WTC11 (cell line): ENCODE measurements at regions not wholly inside any gene's neighbourhood (a gene's known extent, or its start where the extent isn't known, plus 50 kb on each side); places are given as distances from the start of the nearest gene placed in this dataset.

ENCODE experiments used
- ATAC-seq: fragments of 200-7000 bp; cut with Tn5 transposase; 2 replicates; pipeline ENCODE4 v1.10.0; 2021; ENCODE audit warnings: mild to moderate bottlenecking, moderate library complexity
- CTCF ChIA-PET: fragments of 300-600 bp; sonication (Branson Sonifier 250); formaldehyde crosslinking; loops from one replicate; lab custom pipeline; 2021; ENCODE audit warnings: antibody characterized with exemption; lab: Charles Lee
- POLR2A ChIA-PET: fragments of 350-600 bp; sonication (Branson Sonifier 250); formaldehyde crosslinking; loops from one replicate; lab custom pipeline; 2021; ENCODE audit warnings: antibody characterized with exemption; lab: Charles Lee
- DNase-seq: peaks from one replicate; pipeline ENCODE4 v3.0.0; 2021; ENCODE audit warnings: low spot score
- H3K27ac Mint-ChIP-seq: 2 replicates; pipeline ENCODE4 v1.8.0; 2021; ENCODE audit warnings: mixed read lengths
- H3K27me3 Mint-ChIP-seq: 2 replicates; pipeline ENCODE4 v1.8.0; 2021; ENCODE audit warnings: low read depth, mild to moderate bottlenecking, moderate library complexity, mixed read lengths
- H3K36me3 Mint-ChIP-seq: 2 replicates; pipeline ENCODE4 v1.8.0; 2021; ENCODE audit warnings: mixed read lengths
- H3K4me1 Mint-ChIP-seq: 2 replicates; pipeline ENCODE4 v1.8.0; 2022; ENCODE audit warnings: mixed read lengths
- H3K4me3 Mint-ChIP-seq: 2 replicates; pipeline ENCODE4 v1.8.0; 2021; ENCODE audit warnings: mild to moderate bottlenecking, moderate library complexity, mixed read lengths
- H3K9me3 Mint-ChIP-seq: 2 replicates; pipeline ENCODE4 v1.8.0; 2021; ENCODE audit warnings: mixed read lengths
- ATF1 ChIP-seq: sonication (generic); formaldehyde crosslinking; IDR thresholded peaks from 2 replicates; pipeline ENCODE4 v1.8.1; 2023; ENCODE audit warnings: mild to moderate bottlenecking, moderate library complexity, missing genetic modification reagents
- ATF3 ChIP-seq: sonication (generic); formaldehyde crosslinking; conservative IDR thresholded peaks from 2 replicates; pipeline ENCODE4 v1.8.1; 2022; ENCODE audit warnings: mild to moderate bottlenecking, missing genetic modification reagents
- E2F4 ChIP-seq: sonication (generic); formaldehyde crosslinking; IDR thresholded peaks from 2 replicates; pipeline ENCODE4 v1.8.1; 2022; ENCODE audit warnings: low read depth, mild to moderate bottlenecking, moderate library complexity, missing genetic modification reagents, borderline replicate concordance
- FOXK1 ChIP-seq: sonication (generic); formaldehyde crosslinking; IDR thresholded peaks from 2 replicates; pipeline ENCODE4 v1.8.0; 2022; ENCODE audit warnings: mild to moderate bottlenecking, moderate library complexity, missing genetic modification reagents
- KAT7 ChIP-seq: sonication (generic); formaldehyde crosslinking; IDR thresholded peaks from 2 replicates; pipeline ENCODE4 v1.8.1; 2023; ENCODE audit warnings: missing genetic modification reagents, mild to moderate bottlenecking, borderline replicate concordance
- SMAD3 ChIP-seq: sonication (generic); formaldehyde crosslinking; IDR thresholded peaks from 2 replicates; pipeline ENCODE4 v1.8.0; 2022; ENCODE audit warnings: missing genetic modification reagents, mild to moderate bottlenecking, borderline replicate concordance
- TEAD4 ChIP-seq: sonication (generic); formaldehyde crosslinking; IDR thresholded peaks from 2 replicates; pipeline ENCODE4 v1.8.0; 2022; ENCODE audit warnings: mild to moderate bottlenecking, missing genetic modification reagents
- TP53 ChIP-seq: sonication (generic); formaldehyde crosslinking; IDR thresholded peaks from 2 replicates; pipeline ENCODE4 v1.8.1; 2023; ENCODE audit warnings: mild to moderate bottlenecking, missing genetic modification reagents
- ZNF263 ChIP-seq: sonication (generic); formaldehyde crosslinking; IDR thresholded peaks from 2 replicates; pipeline ENCODE4 v1.8.1; 2022; ENCODE audit warnings: low read depth, mild to moderate bottlenecking, moderate library complexity, missing genetic modification reagents
- ZNF532 ChIP-seq: fragments of 250-450 bp; sonication (Bioruptor Pico); IDR thresholded peaks from 2 replicates; pipeline ENCODE4 v1.9.0; 2021; ENCODE audit warnings: mild to moderate bottlenecking, borderline replicate concordance
- ZNF671 ChIP-seq: fragments of 250-450 bp; sonication (Bioruptor Pico); IDR thresholded peaks from 2 replicates; pipeline ENCODE4 v1.8.0; 2021; ENCODE audit warnings: mild to moderate bottlenecking
- TF ChIP-seq, protein P1 (sequence below): sonication (generic); formaldehyde crosslinking; IDR thresholded peaks from 2 replicates; pipeline ENCODE4 v1.8.1; 2022; ENCODE audit warnings: missing genetic modification reagents, borderline replicate concordance
- TF ChIP-seq, protein P2 (sequence below): sonication (generic); formaldehyde crosslinking; IDR thresholded peaks from 2 replicates; pipeline ENCODE4 v1.8.1; 2022; ENCODE audit warnings: mild to moderate bottlenecking, missing genetic modification reagents, moderate library complexity, borderline replicate concordance
- TF ChIP-seq, protein P3 (sequence below): sonication (generic); formaldehyde crosslinking; IDR thresholded peaks from 2 replicates; pipeline ENCODE4 v1.8.1; 2023; ENCODE audit warnings: mild to moderate bottlenecking, missing genetic modification reagents, moderate library complexity
- TF ChIP-seq, protein P4 (sequence below): sonication (generic); formaldehyde crosslinking; IDR thresholded peaks from 2 replicates; pipeline ENCODE4 v1.8.1; 2023; ENCODE audit warnings: mild to moderate bottlenecking, missing genetic modification reagents, borderline replicate concordance

- TF ChIP-seq, protein P1, sequence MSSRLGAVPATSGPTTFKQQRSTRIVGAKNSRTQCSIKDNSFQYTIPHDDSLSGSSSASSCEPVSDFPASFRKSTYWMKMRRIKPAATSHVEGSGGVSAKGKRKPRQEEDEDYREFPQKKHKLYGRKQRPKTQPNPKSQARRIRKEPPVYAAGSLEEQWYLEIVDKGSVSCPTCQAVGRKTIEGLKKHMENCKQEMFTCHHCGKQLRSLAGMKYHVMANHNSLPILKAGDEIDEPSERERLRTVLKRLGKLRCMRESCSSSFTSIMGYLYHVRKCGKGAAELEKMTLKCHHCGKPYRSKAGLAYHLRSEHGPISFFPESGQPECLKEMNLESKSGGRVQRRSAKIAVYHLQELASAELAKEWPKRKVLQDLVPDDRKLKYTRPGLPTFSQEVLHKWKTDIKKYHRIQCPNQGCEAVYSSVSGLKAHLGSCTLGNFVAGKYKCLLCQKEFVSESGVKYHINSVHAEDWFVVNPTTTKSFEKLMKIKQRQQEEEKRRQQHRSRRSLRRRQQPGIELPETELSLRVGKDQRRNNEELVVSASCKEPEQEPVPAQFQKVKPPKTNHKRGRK, result no peak
- TF ChIP-seq TEAD4 (CRISPR knock-in tag), result no peak
These were observed 1575.3 kb upstream of the AGA start (continued) for GRCh38 chr4:179017581-179017980.

DNA sequence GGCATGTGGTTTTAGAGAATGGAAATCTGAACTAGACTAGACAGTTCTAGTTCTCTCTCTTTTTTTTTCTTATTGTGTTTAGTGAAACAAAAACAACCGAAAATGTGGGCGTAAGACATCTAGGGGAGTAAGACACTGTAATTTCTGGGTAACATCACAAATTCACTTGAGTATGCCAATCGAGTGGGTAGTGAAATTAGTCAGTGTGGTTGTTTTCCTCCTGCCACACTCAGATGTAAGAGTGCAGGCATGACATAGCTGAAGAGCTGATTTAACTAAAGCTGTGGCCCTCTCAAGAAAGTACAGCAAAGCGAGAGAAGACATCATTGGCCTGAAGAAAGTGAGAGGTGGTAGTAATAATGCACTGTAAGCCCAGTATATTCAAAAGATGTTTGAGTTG, 1585.3 kb upstream of the AGA start:
- DNase-seq (no peak), ATAC-seq (no peak)
- Mint-ChIP-seq H3K4me3 (no peak overlapping the region), H3K27ac (no peak overlapping the region), H3K4me1 (no peaks in the 10 kb centered on the region), H3K27me3 (no peaks in the 10 kb centered on the region), H3K36me3 (peaks cover 8% of the 10 kb centered on the region), H3K9me3 (peaks cover 18% of the 10 kb centered on the region)
- TF ChIP-seq, protein P2, sequence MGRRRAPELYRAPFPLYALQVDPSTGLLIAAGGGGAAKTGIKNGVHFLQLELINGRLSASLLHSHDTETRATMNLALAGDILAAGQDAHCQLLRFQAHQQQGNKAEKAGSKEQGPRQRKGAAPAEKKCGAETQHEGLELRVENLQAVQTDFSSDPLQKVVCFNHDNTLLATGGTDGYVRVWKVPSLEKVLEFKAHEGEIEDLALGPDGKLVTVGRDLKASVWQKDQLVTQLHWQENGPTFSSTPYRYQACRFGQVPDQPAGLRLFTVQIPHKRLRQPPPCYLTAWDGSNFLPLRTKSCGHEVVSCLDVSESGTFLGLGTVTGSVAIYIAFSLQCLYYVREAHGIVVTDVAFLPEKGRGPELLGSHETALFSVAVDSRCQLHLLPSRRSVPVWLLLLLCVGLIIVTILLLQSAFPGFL (CRISPR knock-in tag), result no peak
- no peak for TF ChIP-seq ATF1 (CRISPR knock-in tag)
- no peak for TF ChIP-seq E2F4 (CRISPR knock-in tag)
- TF ChIP-seq ATF3, result no peak
- no peak for TF ChIP-seq ZNF532 (CRISPR knock-in tag)
- no peak for TF ChIP-seq KAT7 (CRISPR knock-in tag)
- TF ChIP-seq FOXK1 (CRISPR knock-in tag), result no peak
- TF ChIP-seq ZNF263, result no peak
- TF ChIP-seq, protein P3, sequence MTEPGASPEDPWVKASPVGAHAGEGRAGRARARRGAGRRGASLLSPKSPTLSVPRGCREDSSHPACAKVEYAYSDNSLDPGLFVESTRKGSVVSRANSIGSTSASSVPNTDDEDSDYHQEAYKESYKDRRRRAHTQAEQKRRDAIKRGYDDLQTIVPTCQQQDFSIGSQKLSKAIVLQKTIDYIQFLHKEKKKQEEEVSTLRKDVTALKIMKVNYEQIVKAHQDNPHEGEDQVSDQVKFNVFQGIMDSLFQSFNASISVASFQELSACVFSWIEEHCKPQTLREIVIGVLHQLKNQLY (CRISPR knock-in tag), result no peak
- TF ChIP-seq SMAD3 (CRISPR knock-in tag), result no peak
- no peak for TF ChIP-seq ZNF671 (CRISPR knock-in tag)
- no peak for TF ChIP-seq TP53 (CRISPR knock-in tag)
- TF ChIP-seq, protein P4, sequence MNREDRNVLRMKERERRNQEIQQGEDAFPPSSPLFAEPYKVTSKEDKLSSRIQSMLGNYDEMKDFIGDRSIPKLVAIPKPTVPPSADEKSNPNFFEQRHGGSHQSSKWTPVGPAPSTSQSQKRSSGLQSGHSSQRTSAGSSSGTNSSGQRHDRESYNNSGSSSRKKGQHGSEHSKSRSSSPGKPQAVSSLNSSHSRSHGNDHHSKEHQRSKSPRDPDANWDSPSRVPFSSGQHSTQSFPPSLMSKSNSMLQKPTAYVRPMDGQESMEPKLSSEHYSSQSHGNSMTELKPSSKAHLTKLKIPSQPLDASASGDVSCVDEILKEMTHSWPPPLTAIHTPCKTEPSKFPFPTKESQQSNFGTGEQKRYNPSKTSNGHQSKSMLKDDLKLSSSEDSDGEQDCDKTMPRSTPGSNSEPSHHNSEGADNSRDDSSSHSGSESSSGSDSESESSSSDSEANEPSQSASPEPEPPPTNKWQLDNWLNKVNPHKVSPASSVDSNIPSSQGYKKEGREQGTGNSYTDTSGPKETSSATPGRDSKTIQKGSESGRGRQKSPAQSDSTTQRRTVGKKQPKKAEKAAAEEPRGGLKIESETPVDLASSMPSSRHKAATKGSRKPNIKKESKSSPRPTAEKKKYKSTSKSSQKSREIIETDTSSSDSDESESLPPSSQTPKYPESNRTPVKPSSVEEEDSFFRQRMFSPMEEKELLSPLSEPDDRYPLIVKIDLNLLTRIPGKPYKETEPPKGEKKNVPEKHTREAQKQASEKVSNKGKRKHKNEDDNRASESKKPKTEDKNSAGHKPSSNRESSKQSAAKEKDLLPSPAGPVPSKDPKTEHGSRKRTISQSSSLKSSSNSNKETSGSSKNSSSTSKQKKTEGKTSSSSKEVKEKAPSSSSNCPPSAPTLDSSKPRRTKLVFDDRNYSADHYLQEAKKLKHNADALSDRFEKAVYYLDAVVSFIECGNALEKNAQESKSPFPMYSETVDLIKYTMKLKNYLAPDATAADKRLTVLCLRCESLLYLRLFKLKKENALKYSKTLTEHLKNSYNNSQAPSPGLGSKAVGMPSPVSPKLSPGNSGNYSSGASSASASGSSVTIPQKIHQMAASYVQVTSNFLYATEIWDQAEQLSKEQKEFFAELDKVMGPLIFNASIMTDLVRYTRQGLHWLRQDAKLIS, result no peak
- CTCF ChIA-PET, result no interaction called here
- POLR2A ChIA-PET, result no interaction called here
